Fibroblast of lung (primary cell): ENCODE measurements at regions not wholly inside any gene's neighbourhood (a gene's known extent, or its start where the extent isn't known, plus 50 kb on each side); places are given as distances from the start of the nearest gene placed in this dataset.

Source experiments
- EZH2 ChIP-seq: IDR thresholded peaks from 2 replicates; pipeline ENCODE4 v1.5.1; 2012; ENCODE audit warnings: low read length, control low read depth, mild to moderate bottlenecking; ENCODE audit errors: missing control alignments
- TF ChIP-seq, protein P1 (sequence below), 2 donors: IDR thresholded peaks in 1 of 2; conservative IDR thresholded peaks in 1 of 2; 1 replicate in 1 of 2; 2 replicates in 1 of 2; pipeline ENCODE4 v1.5.1; 2011 to 2012; ENCODE audit warnings: low read length in 2 of 2, control low read depth in 1 of 2, inconsistent platforms in 1 of 2, low read depth in 1 of 2, mild to moderate bottlenecking in 1 of 2

GRCh38 chr22:48415520-48415919, 1412.2 kb downstream of the BRD1 start:
- TF ChIP-seq, protein P1, sequence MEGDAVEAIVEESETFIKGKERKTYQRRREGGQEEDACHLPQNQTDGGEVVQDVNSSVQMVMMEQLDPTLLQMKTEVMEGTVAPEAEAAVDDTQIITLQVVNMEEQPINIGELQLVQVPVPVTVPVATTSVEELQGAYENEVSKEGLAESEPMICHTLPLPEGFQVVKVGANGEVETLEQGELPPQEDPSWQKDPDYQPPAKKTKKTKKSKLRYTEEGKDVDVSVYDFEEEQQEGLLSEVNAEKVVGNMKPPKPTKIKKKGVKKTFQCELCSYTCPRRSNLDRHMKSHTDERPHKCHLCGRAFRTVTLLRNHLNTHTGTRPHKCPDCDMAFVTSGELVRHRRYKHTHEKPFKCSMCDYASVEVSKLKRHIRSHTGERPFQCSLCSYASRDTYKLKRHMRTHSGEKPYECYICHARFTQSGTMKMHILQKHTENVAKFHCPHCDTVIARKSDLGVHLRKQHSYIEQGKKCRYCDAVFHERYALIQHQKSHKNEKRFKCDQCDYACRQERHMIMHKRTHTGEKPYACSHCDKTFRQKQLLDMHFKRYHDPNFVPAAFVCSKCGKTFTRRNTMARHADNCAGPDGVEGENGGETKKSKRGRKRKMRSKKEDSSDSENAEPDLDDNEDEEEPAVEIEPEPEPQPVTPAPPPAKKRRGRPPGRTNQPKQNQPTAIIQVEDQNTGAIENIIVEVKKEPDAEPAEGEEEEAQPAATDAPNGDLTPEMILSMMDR (conservative IDR thresholded peaks at IDR 0.05 in 1 of 2, IDR thresholded peaks at IDR 0.05 in 1 of 2; ENCODE audit: low read depth in 1 of 2, low read length in 2 of 2), result no peak
- no peak for TF ChIP-seq EZH2
